ENCODE measurements at regions not wholly inside any gene's neighbourhood (a gene's known extent, or its start where the extent isn't known, plus 50 kb on each side); places are given as distances from the start of the nearest gene placed in this dataset.

- DNase-seq (ENCODE audit: low spot score): no peak
- no peaks in the 10 kb centered on the region for H3K36me3 ChIP-seq
- TF ChIP-seq CTCF (IDR thresholded peaks at IDR 0.05): no peak
- H3K27ac ChIP-seq: no peak overlapping the region
- no peaks in the 10 kb centered on the region for H3K4me1 ChIP-seq
- H3K4me3 ChIP-seq: no peak overlapping the region
- peaks cover 0 to 4% of the 10 kb centered on the region in 2 donors for H3K9me3 ChIP-seq
- no peaks in the 10 kb centered on the region for H3K27me3 ChIP-seq
Measured at GRCh38 chr5:97797994-97798451, 615.0 kb upstream of the RIOK2 start.

- H3K4me3 ChIP-seq: no peak overlapping the region
- no peak overlapping the region for H3K27ac ChIP-seq
- no peaks in the 10 kb centered on the region for H3K36me3 ChIP-seq
- no peaks in the 10 kb centered on the region for H3K4me1 ChIP-seq
- no peak for DNase-seq (ENCODE audit: low spot score)
- no peak for TF ChIP-seq CTCF (IDR thresholded peaks at IDR 0.05)
- H3K27me3 ChIP-seq: no peaks in the 10 kb centered on the region
- peaks cover 0 to 19% of the 10 kb centered on the region in 2 donors for H3K9me3 ChIP-seq
Measured at GRCh38 chr5:97801461-97801860, 618.4 kb upstream of the RIOK2 start.

- Histone ChIP-seq H3K27ac (no peak overlapping the region), H3K9me3 (no peaks in the 10 kb centered on the region), H3K4me1 (no peaks in the 10 kb centered on the region), H3K4me3 (no peak overlapping the region), H3K27me3 (no peaks in the 10 kb centered on the region), H3K36me3 (no peaks in the 10 kb centered on the region)
- TF ChIP-seq CTCF (IDR thresholded peaks at IDR 0.05): no peak
- no peak for DNase-seq (ENCODE audit: low spot score)
Measured at GRCh38 chr5:97820138-97820537, 637.1 kb upstream of the RIOK2 start.

- DNase-seq (ENCODE audit: low spot score): no peak
- H3K9me3 ChIP-seq: peaks cover 3 to 4% of the 10 kb centered on the region in 2 donors
- no peaks in the 10 kb centered on the region for H3K36me3 ChIP-seq
- H3K4me1 ChIP-seq: no peaks in the 10 kb centered on the region
- H3K4me3 ChIP-seq: no peak overlapping the region
- no peaks in the 10 kb centered on the region for H3K27me3 ChIP-seq
- H3K27ac ChIP-seq: no peak overlapping the region
- TF ChIP-seq CTCF (IDR thresholded peaks at IDR 0.05): no peak
Measured at GRCh38 chr5:97832645-97833296, 649.7 kb upstream of the RIOK2 start.

GRCh38 chr5:97834561-97834960, 651.5 kb upstream of the RIOK2 start:
- H3K27me3 ChIP-seq: no peaks in the 10 kb centered on the region
- no peak overlapping the region for H3K27ac ChIP-seq
- no peak overlapping the region for H3K4me3 ChIP-seq
- no peak for TF ChIP-seq CTCF (IDR thresholded peaks at IDR 0.05)
- H3K4me1 ChIP-seq: peaks cover 0 to 9% of the 10 kb centered on the region in 2 donors
- H3K9me3 ChIP-seq: peaks cover 3 to 4% of the 10 kb centered on the region in 2 donors
- DNase-seq (ENCODE audit: low spot score): no peak
- H3K36me3 ChIP-seq: no peaks in the 10 kb centered on the region

- Histone ChIP-seq H3K27me3 (no peaks in the 10 kb centered on the region), H3K36me3 (no peaks in the 10 kb centered on the region), H3K4me1 (peaks cover 0 to 9% of the 10 kb centered on the region in 2 donors), H3K4me3 (no peak overlapping the region), H3K27ac (no peak overlapping the region), H3K9me3 (peaks cover 3 to 4% of the 10 kb centered on the region in 2 donors)
- TF ChIP-seq CTCF (IDR thresholded peaks at IDR 0.05): no peak
- DNase-seq (ENCODE audit: low spot score): no peak
Measured at GRCh38 chr5:97835112-97835511, 652.1 kb upstream of the RIOK2 start.
